Sigmoid colon (tissue), 4 donors: ENCODE measurements at regions not wholly inside any gene's neighbourhood (a gene's known extent, or its start where the extent isn't known, plus 50 kb on each side); places are given as distances from the start of the nearest gene placed in this dataset.

Experiments
- CTCF ChIP-seq, 4 experiments: fragments of 450-650 bp in 3 of 4; fragments of 200-600 bp in 1 of 4; IDR thresholded peaks; one replicate each; pipeline ENCODE4 v1.5.1; 2016 to 2019; ENCODE audit warnings: antibody characterized with exemption in 4 of 4, mild to moderate bottlenecking in 3 of 4, moderate library complexity in 2 of 4
- EP300 ChIP-seq, 4 donors: sonication (generic); formaldehyde crosslinking; IDR thresholded peaks; one replicate each; pipeline ENCODE4 v1.6.1; 2017; ENCODE audit warnings: antibody characterized with exemption in 4 of 4
- POLR2A ChIP-seq, 2 donors: fragments of 450-650 bp; IDR thresholded peaks; one replicate each; pipeline ENCODE4 v1.6.1; 2016; ENCODE audit warnings: antibody characterized with exemption in 2 of 2, mild to moderate bottlenecking in 2 of 2, moderate library complexity in 2 of 2
- POLR2AphosphoS5 ChIP-seq, 4 donors: sonication (generic); formaldehyde crosslinking; IDR thresholded peaks; one replicate each; pipeline ENCODE4 v1.6.1; 2017; ENCODE audit warnings: antibody characterized with exemption in 4 of 4

- TF ChIP-seq CTCF (IDR thresholded peaks at IDR 0.05) (no peak), POLR2AphosphoS5 (IDR thresholded peaks at IDR 0.05) (no peak), POLR2A (IDR thresholded peaks at IDR 0.05) (no peak), EP300 (IDR thresholded peaks at IDR 0.05) (no peak)
Measured at GRCh38 chr3:81161851-81162250, 599.6 kb downstream of the GBE1 start.
